Smooth muscle cell (in vitro differentiated cells): ENCODE measurements at regions not wholly inside any gene's neighbourhood (a gene's known extent, or its start where the extent isn't known, plus 50 kb on each side); places are given as distances from the start of the nearest gene placed in this dataset.
"Not testable (repeated sequence)": the region's sequence is repeated elsewhere in the genome, so short reads cannot be mapped to it uniquely, and the experiment has no call there.

Source experiments
- DNase-seq: peaks from one replicate; lab custom pipeline; 2025; ENCODE audit not compliant: unreplicated experiment; lab: John Stamatoyannopoulos, UW
- H2AFZ ChIP-seq: fragments of 200-600 bp; sonication (generic); 2 replicates; pipeline ENCODE4 v1.6.0; 2016; ENCODE audit warnings: antibody characterized with exemption, low read depth, mild to moderate bottlenecking
- H3F3A ChIP-seq: fragments of 200-600 bp; sonication (generic); 2 replicates; pipeline ENCODE4 v1.6.0; 2017; ENCODE audit warnings: antibody characterized with exemption, low read depth
- H3K27ac ChIP-seq: fragments of 200-600 bp; sonication (generic); 2 replicates; pipeline ENCODE4 v1.5.1; 2016; ENCODE audit warnings: low read depth, mild to moderate bottlenecking
- H3K27me3 ChIP-seq: fragments of 200-600 bp; sonication (generic); 2 replicates; pipeline ENCODE4 v1.6.1; 2016; ENCODE audit warnings: low read depth, mild to moderate bottlenecking
- H3K36me3 ChIP-seq: fragments of 200-600 bp; sonication (generic); 2 replicates; pipeline ENCODE4 v1.5.1; 2016; ENCODE audit warnings: low read depth
- H3K4me1 ChIP-seq: fragments of 200-600 bp; sonication (generic); 2 replicates; pipeline ENCODE4 v1.5.1; 2016; ENCODE audit warnings: low read depth
- H3K4me2 ChIP-seq: fragments of 200-600 bp; sonication (generic); 2 replicates; pipeline ENCODE4 v1.6.0; 2016; ENCODE audit warnings: mild to moderate bottlenecking
- H3K4me3 ChIP-seq: fragments of 200-600 bp; sonication (generic); 2 replicates; pipeline ENCODE4 v1.5.1; 2016; ENCODE audit warnings: mild to moderate bottlenecking
- H3K79me2 ChIP-seq: fragments of 200-600 bp; sonication (generic); 2 replicates; pipeline ENCODE4 v1.6.0; 2016; ENCODE audit warnings: low read depth, mild to moderate bottlenecking
- H3K9ac ChIP-seq: fragments of 200-600 bp; sonication (generic); 2 replicates; pipeline ENCODE4 v1.6.0; 2016; ENCODE audit warnings: low read depth
- H3K9me3 ChIP-seq: fragments of 200-600 bp; sonication (generic); replicated peaks from 2 replicates; pipeline ENCODE4 v1.5.1; 2016; ENCODE audit warnings: low read depth
- H4K20me1 ChIP-seq: fragments of 200-600 bp; sonication (generic); 2 replicates; pipeline ENCODE4 v1.6.0; 2016; ENCODE audit warnings: low read depth
- CTCF ChIP-seq: fragments of 200-600 bp; sonication (generic); IDR thresholded peaks from 2 replicates; pipeline ENCODE4 v1.5.1; 2017; ENCODE audit warnings: borderline replicate concordance, mild to moderate bottlenecking, antibody characterized with exemption; ENCODE audit not compliant: insufficient read depth, poor library complexity, severe bottlenecking
- WGBS: methylation state at CpG from one replicate; pipeline ENCODE4 v1.1.7; 2016; ENCODE audit warnings: low lambda C conversion rate; 5-methylcytosine and 5-hydroxymethylcytosine counted together

- WGBS = 0% methylated on average over 1 of the region's 1 CpG
- H3K4me2 ChIP-seq = no peak overlapping the region
Observed at GRCh38 chrX:34275699-34276098, 143.6 kb upstream of the FAM47A start.

GRCh38 chrX:34270434-34270833 lies 138.3 kb upstream of the FAM47A start:
- no peaks in the 10 kb centered on the region for H3K79me2 ChIP-seq
- H3K9me3 ChIP-seq = no peaks in the 10 kb centered on the region
- H3F3A ChIP-seq = no peaks in the 10 kb centered on the region
- H3K27ac ChIP-seq = no peak overlapping the region
- WGBS = 96% methylated on average over 2 of the region's 2 CpGs
- H4K20me1 ChIP-seq = no peaks in the 10 kb centered on the region
- no peak overlapping the region for H3K4me3 ChIP-seq
- no peaks in the 10 kb centered on the region for H3K4me1 ChIP-seq
- no peak overlapping the region for H3K4me2 ChIP-seq
- no peak for TF ChIP-seq CTCF
- no peaks in the 10 kb centered on the region for H3K27me3 ChIP-seq
- H3K36me3 ChIP-seq = no peaks in the 10 kb centered on the region
- no peak overlapping the region for H3K9ac ChIP-seq
- H2AFZ ChIP-seq = no peak overlapping the region
- no peak for DNase-seq

More at GRCh38 chrX:34275699-34276098, 143.6 kb upstream of the FAM47A start:
- Histone ChIP-seq H3K27ac (no peak overlapping the region), H4K20me1 (no peaks in the 10 kb centered on the region), H3K27me3 (no peaks in the 10 kb centered on the region), H3F3A (no peaks in the 10 kb centered on the region), H3K36me3 (no peaks in the 10 kb centered on the region), H3K79me2 (no peaks in the 10 kb centered on the region), H3K4me1 (no peaks in the 10 kb centered on the region), H2AFZ (no peak overlapping the region), H3K9me3 (no peaks in the 10 kb centered on the region), H3K9ac (no peak overlapping the region), H3K4me3 (no peak overlapping the region)
- no peak for DNase-seq
- TF ChIP-seq CTCF = peak; percentile 36

GRCh38 chrX:34238896-34239295 lies 106.8 kb upstream of the FAM47A start:
- Histone ChIP-seq H4K20me1 (no peaks in the 10 kb centered on the region), H3K9me3 (no peaks in the 10 kb centered on the region), H3K79me2 (no peaks in the 10 kb centered on the region), H2AFZ (no peak overlapping the region), H3K36me3 (no peaks in the 10 kb centered on the region), H3K27ac (no peak overlapping the region), H3K27me3 (no peaks in the 10 kb centered on the region), H3K4me1 (no peaks in the 10 kb centered on the region), H3F3A (no peaks in the 10 kb centered on the region), H3K4me3 (no peak overlapping the region), H3K9ac (no peak overlapping the region), H3K4me2 (no peak overlapping the region)
- no peak for DNase-seq
- 74% methylated on average over 4 of the region's 4 CpGs for WGBS
- no peak for TF ChIP-seq CTCF

- H3K9ac ChIP-seq, H4K20me1 ChIP-seq, H3K4me3 ChIP-seq, H2AFZ ChIP-seq, H3K9me3 ChIP-seq, H3K79me2 ChIP-seq, H3F3A ChIP-seq, H3K27ac ChIP-seq, H3K27me3 ChIP-seq, DNase-seq, H3K4me1 ChIP-seq, H3K36me3 ChIP-seq, H3K4me2 ChIP-seq: not testable (repeated sequence)
- WGBS = 69% methylated on average over 6 of the region's 6 CpGs
Observed at GRCh38 chrX:34230156-34230555, 98.0 kb upstream of the FAM47A start.
